Activated CD4-positive, alpha-beta T cell treated with anti-CD3 and anti-CD28 coated beads, Interleukin-2, amount 50 U/mL, for 24 hours (primary cell): ENCODE measurements at regions not wholly inside any gene's neighbourhood (a gene's known extent, or its start where the extent isn't known, plus 50 kb on each side); places are given as distances from the start of the nearest gene placed in this dataset.

Experiments
- DNase-seq, 2 donors: peaks; one replicate each; pipeline ENCODE4 v3.0.0-alpha.2; 2020; ENCODE audit warnings: low read depth in 1 of 2, low spot score in 1 of 2

GRCh38 chr15:77541421-77542181, 91.1 kb downstream of the LINGO1 start:
- no peak for DNase-seq

GRCh38 chr15:77540312-77541060, 92.2 kb downstream of the LINGO1 start:
- no peak for DNase-seq

- no peak for DNase-seq
Observed at GRCh38 chr15:77538793-77539497, 93.8 kb downstream of the LINGO1 start.

GRCh38 chr15:77538027-77538451, 94.7 kb downstream of the LINGO1 start:
- no peak for DNase-seq

- DNase-seq, result no peak
Observed at GRCh38 chr15:77537006-77537405, 95.7 kb downstream of the LINGO1 start.

GRCh38 chr15:77535845-77536244, 96.9 kb downstream of the LINGO1 start:
- DNase-seq, result no peak
